HG02852 (cell line): ENCODE measurements at regions not wholly inside any gene's neighbourhood (a gene's known extent, or its start where the extent isn't known, plus 50 kb on each side); places are given as distances from the start of the nearest gene placed in this dataset.
A peak's percentile ranks its signal among the peaks of the same experiment; 100 is the strongest.
"Not testable (repeated sequence)": the region's sequence is repeated elsewhere in the genome, so short reads cannot be mapped to it uniquely, and the experiment has no call there.

Source experiments
- ATAC-seq: cut with Tn5 transposase; IDR thresholded peaks from one replicate; pipeline ENCODE4 v1.9.1; 2021; ENCODE audit warnings: mild to moderate bottlenecking, moderate library complexity; ENCODE audit not compliant: unreplicated experiment

DNA sequence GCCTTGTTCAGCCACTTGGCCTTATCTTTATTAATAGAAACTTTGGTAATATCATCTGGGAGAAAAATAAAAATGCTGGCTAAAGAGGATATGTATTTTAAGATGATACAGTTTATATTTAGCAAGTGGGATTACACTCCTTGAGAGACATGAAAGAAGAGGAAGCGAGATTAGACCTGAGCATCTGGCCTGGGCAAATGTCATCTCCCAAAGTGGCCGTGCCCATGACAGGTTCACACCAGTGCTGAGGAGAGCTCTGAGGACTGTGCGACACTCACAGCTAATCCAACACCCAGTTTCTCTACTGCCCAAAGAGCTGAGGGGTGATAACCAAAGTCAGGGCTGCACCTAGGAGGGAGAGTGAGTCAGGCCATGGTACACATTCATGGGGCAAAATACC lies 121.7 kb upstream of the DUSP10 start:
- ATAC-seq, result no peak

DNA sequence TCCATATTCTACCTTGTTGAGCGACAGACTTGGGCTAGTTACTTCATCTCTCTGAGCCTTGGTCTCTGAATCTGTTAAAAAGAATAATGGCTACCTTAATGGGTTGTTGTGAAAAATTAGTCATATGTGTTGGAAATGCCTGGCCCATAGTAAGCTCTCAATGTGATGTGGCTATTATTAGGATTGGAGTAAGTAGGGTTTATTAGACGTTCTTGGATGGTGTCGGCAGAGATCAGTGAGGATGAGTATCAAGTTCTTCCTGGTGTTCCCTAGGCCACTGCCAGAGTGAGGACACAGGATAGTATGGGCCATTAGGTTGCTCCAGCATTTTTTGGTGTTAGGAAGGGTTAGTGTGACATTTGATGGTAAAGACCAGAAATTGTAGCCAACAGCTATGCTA lies 121.1 kb upstream of the DUSP10 start:
- ATAC-seq, result no peak

DNA sequence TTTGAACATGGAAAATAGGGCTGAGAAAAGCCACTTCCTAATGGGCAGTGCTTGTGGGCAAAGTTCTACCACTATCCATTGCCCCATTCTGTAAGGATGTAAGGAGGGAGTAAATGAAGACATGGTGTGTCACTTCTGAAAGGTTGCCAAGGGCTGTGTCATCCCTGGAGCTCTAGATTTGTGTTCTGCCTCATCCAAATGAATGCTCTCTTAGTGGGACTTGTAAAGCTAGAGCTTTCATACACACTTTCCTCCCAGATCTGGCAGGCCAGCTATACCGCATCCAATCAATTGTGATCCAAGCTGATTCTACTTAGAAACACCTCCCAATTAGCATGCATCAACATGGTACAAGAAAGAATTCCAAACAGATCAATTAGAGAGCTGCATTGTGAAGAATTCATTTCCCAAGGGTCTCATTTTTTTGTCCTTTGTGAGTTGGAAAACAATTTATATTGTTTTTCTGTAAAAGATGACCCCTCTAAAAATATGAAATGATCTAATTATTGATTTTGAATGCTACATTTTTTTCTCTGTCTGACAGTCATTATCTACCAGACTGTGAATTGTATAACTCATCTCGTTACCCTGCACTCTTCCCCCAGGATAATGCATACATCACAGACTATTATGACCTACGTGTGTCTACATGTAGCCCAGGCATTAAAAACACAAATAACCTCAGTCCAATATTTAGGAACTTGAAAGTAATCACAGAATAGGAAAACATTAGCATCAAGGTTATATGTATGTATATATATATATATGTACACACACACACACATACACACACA lies 117.1 kb upstream of the DUSP10 start:
- no peak for ATAC-seq

DNA sequence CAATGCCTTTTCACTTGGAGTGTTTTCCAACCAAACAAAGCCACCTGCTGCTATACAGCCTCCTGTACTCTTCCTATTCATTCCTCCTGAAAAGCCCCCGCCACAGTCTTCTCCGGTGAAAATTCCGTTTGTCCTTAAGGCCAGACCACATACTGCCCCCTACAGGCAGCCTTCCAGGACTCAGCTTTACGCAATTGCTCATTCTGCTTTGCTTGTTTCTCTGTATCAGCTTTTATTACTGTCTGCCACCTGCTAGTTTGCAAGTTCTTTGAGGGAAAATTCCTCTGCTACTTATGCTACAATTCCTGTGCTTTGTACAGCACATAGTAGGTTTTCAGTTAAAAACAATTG lies 115.2 kb upstream of the DUSP10 start:
- ATAC-seq, result not testable (repeated sequence)

DNA sequence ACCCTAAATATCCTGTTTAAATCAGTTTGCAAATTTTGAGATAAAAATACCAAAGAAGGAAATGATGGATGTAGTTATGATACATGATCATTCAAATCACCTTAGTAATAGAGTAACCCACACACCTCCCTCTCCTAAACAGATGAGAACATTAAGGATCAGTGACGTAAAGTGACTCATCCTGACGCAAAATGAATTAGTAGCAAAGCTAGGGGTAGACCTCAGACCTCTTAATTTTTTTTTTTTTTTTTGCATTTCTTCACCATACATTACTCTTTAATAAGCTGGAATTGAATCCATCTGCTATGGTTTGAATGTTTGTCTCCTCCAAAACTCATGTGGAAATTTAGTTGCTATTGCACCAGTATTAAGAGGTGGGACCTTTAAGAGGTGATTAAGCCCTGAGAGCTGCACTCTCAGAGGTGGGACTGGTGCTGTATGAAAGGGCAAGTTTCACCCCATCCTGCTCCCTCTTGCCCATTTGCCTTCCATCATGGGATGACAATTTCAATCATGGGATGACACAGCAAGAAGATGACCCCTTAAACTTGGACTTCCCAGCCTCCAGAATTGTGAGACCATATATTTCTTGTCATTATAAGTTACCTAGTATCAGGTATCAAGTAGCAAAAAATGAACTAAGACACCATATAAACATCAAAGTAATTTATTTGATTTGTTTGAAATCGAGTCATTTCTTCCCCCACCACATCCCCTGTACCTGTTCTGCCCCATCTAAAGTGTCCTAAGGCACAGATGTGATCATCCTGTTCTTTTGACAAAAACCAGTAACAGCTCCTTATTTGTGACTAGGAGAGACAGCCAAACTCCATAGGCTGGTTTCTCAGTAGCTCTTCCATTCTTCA lies 114.6 kb upstream of the DUSP10 start:
- no peak for ATAC-seq

DNA sequence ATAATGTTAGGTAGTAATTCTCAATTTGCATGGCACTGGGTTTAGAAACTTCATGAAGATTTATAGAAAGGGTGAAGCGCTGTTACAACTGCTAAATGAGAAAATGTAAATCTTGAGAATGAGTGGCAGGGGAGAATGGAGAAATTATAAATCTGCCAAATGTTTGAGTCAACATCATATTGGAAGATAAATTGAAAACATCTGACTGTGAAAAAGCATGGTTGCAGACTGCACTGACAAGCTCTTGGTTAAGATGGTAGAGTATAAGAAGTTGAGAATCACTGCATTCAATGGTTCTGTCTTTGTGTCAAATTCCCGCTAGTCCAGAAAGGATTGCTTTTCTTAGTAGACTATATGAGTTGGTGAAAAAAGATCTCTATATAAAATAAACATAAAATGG lies 113.3 kb upstream of the DUSP10 start:
- no peak for ATAC-seq

DNA sequence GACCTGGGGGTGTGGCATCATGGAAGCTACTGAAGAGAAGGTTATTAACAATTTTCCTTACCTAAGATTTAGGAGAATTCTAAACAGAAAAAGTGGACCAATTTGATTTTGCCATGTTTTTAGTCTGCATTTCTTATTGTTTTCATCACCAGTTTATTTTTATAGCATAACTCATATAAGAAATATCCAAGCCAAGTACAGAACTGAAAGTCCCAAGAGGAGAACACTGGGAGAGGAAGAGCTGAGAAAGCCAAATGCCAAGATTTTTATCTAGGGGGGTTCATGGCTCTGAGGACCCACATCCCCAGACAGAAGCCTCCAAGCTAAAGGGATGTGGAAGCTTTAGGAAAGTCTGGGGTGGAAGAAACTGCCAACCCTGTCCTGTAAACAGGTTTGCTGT lies 109.4 kb upstream of the DUSP10 start:
- no peak for ATAC-seq

DNA sequence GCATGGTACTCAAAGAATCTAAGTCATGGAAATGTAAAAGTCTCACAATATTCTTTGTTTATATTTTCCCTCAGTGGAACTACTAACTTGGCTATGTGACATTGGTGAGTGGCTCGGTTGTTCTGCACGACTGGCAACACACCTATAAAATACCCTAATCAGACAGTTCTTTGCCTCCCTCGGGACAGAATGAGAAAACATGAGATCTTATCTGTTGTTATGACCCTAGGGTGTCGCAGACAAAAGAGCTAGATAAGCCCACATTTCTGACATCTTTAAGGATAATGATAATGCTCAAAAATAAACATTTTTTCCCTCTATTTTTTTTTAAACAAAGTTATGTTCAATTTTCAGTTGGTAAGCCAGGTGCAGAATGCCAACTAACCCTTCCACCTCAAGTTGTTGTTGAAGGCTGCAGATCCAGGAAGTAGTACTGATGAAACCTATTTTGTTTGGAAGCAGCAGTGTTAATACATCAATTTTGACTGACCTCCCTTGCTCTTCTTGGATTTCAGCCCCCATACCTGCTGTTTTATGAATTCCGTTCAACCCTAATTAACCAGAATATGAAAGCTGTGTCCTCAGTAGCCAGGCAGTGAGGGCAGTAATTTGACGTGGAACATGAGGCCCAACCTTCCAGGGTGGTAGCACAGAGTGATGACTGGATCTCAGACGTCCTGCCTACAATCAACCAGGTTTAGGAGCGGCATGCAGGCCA lies 108.7 kb upstream of the DUSP10 start:
- no peak for ATAC-seq

DNA sequence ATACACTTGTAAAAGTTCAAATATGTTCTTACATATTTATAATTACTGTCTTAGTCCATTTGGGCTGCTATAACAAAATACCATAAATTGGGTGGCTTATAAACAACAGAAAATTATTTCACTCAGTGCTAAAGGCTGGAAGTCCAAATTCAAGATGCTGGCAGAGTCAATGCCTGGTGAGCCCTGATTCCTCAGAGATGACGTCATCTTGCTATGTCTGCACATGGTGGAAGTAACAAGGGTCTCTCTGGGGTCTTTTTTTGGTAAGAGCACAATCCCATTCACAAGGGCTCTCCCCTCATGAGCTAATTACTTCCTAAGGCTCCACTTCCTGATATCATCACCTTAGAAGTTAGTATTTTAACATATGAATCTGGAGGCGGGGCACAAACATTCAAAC lies 108.0 kb upstream of the DUSP10 start:
- no peak for ATAC-seq

DNA sequence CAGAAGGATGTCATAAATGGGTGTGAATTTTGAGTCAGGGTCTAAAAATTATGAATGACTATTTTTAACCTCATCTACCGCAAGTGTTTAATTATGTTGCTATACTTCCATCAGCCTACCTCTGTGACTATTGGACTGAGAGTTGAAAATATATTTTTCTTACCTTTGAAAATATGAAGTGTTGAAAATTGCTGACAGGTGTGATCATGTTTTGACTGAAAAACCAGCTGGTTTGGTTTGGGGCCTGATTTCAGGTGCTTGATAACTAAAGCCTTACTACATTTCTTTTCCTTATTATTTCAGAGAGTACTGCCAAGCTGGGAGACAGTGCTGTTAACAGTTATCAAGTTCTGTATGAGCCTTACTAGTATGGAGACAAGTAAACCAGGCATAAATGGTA lies 107.2 kb upstream of the DUSP10 start:
- no peak for ATAC-seq

DNA sequence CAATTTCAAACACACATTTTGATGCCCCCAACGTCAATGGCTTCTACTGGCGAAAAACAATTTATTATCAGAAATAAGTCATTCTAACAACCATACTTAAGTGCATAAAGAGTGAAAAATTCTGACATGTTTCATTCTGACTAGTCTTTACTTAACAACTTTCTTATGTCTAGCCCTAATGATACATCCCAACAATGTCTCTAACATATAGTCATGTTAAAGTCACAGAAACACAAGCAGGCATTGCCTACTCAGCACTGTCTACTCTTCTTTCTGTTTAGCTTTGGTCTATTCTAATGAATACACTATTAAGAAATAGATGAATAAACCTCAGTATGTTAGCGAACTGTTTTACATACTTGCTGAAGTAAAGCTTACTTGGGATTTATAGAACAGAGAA lies 105.8 kb upstream of the DUSP10 start:
- ATAC-seq, result no peak

DNA sequence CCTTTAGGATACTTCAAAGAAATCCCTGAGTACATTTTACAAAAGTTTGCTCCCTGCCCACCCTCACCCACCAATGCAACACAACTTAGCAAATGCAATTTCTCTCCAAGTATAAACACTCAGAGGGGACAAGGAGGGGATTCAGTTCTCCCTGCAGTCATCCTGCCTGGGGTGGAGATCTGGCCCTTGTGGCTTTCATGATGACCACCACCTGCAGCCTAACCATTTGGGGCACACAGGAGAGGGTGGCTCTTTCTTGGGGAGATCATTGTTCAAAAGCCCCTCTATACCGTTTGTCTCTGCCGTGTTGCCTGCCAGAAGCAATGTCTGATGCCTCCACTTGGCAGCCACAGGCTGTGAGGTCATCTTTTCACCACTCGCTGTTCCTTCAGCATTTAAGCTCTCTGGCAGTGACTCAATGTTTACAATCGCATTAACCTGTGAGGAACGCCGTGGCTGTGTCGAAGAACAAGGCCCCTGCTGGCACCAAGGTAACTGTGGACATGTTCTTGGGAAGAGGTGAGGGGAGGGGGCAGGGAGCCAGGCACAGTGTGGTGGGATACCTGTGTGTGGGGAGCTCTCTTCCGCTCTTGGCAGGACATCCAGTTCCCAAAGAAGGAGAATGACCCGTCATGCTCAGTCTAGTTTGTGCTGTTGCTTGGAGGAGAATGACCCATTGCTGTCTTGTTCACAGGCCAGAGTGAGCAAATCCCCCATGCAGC lies 103.9 kb upstream of the DUSP10 start:
- no peak for ATAC-seq

DNA sequence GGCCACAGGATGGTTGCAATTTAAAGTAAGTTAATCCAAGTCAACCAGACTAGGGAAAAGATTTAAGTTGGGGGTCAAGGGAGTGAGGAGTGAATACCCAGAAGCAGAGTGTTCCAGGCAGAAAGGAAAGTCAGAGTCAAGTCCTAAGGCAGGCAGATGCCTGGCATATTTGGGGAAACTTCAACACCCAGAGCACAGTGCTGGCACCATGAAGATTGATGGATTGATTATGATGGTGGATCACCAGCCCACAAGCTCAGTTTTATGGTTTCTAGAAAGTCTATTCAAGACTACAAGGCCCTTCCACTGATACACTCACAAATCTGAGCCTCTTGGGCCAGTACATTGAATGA lies 100.1 kb upstream of the DUSP10 start:
- ATAC-seq, result no peak

DNA sequence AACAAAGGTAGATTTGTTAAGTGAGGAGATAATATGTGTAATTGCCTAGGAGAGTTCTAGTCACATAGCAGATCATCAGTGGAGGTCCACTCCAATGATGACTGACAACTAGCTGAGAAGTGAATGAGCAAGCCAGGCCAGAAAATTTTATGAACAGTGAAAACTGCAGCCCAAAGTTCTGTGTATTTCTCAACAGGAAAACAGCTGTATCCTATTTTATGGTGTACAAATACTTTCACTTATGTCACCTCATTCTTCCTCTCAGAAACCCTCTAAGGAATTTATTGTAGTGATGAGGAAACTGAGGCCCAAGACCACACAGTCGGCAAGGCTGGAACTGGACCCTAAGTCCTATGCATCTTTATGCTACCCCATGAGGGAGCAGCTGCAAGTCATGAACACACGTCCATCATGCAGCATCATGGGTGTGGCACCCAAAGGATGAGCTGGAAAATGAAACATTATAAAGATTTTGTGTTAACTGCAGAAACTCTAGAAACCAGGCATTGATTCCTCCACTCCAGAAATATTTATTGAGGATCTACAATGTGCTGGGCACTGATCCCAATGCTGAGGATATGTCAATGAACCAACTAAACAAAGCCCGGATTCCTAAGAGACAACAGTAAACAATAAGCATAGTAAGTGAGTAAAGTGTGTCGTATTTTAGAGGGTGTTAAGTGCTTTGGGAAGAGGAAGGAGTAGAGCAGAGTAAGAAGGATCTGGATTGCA lies 99.5 kb upstream of the DUSP10 start:
- ATAC-seq, result no peak

DNA sequence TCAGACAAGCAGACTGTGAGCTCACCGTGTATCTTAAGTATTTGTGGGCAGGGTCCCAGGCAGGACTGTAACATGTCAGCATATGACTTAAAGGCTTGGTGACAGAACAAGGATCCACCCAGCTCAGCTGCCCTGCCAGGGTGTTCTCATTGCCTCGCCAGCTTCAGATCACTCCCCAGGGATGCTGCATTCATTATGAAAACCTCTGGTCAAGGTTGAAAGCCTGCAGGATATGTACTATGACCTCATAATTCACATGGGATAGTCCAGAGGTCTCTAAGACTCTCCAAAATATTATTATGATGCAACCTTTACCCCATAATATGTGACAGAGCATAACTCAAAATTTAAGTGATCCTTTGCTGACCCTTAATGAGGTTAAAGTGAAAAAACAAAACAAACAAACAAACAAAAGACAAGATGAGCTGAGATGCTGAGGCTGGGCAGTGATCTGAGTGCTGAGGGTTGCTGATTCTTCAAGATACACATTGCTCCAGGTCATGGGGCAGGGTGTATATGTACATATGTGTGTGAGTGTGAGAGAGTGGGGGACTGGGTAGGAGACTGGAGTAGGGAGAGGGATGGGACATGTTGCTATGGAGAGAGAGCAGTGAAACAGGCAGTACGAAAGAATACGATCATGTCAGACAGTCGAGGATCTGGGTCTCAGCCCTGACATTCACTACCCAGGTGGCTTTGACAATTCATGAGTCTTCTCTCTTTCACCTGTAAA lies 98.8 kb upstream of the DUSP10 start:
- ATAC-seq, result peak; percentile 33

DNA sequence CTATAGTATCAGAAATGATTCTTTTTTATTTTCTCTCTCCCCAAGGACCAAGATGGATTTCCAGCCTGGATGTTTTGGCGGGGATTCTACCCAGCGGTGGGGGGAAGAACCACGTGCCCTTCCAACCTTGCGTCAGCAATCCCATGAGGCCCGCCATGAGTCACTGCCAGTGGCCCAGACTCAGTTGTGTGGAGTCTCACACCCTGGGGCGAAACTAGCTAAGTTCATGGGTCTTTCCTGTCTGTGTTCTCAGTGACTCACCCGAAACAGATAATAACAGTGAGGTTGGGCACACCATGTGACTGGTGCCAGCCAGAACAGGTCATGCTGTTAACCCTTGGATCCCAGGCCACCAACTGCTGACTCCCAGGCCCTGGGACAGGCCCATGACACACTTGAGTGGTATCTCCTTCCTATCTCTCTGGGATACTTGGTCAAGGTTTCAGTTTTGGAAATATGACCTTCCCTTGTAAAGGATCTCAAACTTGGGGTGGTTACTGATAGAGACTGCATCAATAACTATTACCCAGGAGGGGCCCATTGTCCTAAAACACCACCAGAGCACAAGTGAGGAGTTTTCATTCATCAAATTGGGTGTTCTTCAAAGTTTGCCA lies 98.0 kb upstream of the DUSP10 start:
- ATAC-seq, result peak; percentile 77

DNA sequence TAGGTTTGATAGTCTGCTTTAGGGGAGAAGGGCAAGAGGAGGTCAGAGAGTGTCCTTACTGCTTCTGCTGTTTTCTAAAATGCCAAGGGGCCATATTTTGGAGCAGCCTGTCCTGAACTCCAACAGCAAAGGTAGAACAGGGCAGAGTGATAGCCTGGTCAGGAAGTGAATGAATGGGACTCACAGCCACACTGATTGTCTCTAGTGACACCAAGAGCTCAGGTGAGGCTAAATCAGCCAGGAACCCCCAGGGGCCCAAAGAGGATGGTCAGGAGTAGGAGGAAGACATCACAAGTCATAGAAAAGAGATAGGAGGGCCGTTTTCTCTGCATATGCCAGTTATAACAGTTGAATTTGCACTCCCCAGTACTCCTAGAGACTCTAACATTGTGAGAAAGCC lies 97.4 kb upstream of the DUSP10 start:
- peak; percentile 16 for ATAC-seq

DNA sequence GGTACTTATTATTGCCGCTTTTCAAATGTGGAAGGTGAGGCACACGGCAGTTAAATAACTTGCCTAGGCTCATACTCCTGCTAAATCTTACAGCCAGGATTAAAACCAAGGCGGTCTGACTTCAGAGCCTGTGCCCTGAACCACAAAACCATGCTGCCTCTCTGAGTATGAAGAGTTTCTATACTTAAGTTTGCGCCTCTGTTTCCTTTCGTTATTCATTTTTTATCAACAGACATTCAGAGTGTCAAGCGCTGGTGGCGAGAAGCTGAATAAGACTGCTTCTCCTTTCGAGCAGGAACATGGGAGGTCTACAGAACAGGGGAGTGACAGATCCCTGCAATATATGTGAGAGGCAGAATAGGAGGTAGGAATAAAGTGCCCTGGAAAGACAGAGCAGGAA lies 96.0 kb upstream of the DUSP10 start:
- peak; percentile 40 for ATAC-seq
